GM18519 (cell line): ENCODE measurements at regions not wholly inside any gene's neighbourhood (a gene's known extent, or its start where the extent isn't known, plus 50 kb on each side); places are given as distances from the start of the nearest gene placed in this dataset.
A peak's percentile ranks its signal among the peaks of the same experiment; 100 is the strongest.
"Not testable (repeated sequence)": the region's sequence is repeated elsewhere in the genome, so short reads cannot be mapped to it uniquely, and the experiment has no call there.

Experiments used
- ATAC-seq: cut with Tn5 transposase; IDR thresholded peaks from one replicate; pipeline ENCODE4 v1.9.1; 2021; ENCODE audit warnings: mild to moderate bottlenecking, moderate library complexity; ENCODE audit not compliant: unreplicated experiment, low FRiP score

DNA sequence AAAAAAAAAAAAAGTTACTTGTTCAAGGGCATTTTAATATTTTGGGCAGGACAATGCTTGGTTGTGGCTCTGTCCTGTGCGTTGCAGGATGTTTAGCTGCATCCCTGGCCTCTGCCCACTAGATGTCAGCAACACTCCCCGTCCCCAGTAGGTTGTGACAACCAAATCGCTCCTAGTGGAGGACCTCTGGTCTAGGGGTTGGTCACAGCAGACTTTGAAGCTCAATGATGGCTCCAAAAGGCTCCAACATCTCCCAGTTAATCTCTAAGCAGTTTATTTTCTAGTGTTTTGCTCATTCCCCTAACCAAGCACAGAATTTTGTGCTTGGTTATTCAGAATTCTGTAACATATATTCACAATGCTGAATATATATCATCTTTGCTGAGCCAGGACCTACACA is 67.0 kb downstream of the CHRNA1 start:
- peak; percentile 87 for ATAC-seq

GRCh38 chr2:174694920-174695319 is 69.4 kb downstream of the CHRNA1 start:
- no peak for ATAC-seq

- ATAC-seq: no peak
These were observed 69.9 kb downstream of the CHRNA1 start for GRCh38 chr2:174694196-174694878.

- ATAC-seq: no peak
These were observed 70.9 kb downstream of the CHRNA1 start for GRCh38 chr2:174693344-174693743.

DNA sequence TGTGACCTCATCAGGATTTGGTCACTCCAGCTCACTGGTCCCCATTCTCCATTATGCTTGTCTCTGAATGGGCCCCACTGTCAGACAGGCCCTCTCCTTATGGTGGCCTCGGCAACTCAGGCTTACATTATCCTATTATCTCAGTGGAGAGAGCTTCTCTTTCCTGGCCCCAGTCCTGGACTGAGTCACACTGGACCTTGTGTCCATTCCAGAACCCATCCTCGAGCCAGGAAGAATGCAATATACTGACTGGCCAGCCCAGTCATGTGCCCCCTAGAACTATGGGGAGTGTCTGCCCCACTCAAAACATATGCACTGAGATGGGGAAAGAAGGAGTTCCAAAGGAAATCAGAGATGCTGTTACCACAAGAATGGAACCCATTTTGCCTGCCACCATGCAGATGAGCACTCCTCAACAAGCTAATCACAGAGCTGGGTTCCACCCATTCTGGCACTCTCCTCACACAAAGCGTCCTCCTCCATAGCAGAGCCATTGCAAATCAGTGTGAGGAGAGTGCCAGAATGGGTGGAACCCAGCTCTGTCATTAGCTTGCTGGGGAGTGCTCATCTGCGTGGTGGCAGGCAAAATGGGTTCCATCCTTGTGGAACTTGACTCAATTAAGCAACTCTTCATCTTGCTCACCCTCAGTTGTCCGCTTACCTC is 71.9 kb downstream of the CHRNA1 start:
- no peak for ATAC-seq

- ATAC-seq: no peak
These were observed 73.0 kb downstream of the CHRNA1 start for GRCh38 chr2:174691201-174691779.

DNA sequence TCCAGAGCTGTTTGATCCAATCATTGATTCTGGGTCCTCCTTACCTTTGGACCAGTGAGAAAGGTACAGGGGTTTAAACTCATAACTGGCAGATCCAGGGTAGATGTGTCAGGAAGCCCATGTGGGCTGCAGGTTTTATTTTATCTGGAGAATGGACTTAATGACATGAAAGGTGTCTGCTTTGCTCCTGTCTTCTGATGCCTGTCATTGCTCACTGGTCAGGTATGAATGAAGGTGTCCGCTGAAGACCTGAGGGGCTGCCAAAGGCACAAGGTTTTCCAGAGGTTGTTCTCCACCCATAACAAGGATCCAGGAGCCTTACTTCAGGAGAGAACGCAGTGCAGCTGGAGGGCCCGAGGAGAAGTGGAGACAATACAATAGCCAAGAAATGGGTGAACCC is 74.2 kb downstream of the CHRNA1 start:
- no peak for ATAC-seq

DNA sequence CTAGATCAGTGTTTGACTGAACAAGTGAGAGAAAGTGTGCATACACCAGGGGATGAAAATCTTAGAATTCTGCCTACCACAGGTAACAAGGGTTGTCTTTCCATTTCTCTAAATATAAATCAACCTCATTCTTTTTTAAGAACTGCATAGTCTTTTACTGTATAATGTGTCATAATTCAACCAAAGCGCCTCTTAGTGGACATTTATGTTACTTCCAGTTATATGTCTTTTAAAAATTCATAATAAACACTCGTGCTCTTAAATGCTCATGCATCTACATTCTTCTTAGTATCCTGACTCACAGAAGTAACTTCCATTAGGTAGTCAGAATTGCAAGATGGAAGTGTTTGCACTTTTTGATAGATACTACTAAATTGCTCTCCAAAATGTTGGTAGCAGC is 76.2 kb downstream of the CHRNA1 start:
- ATAC-seq: no peak

GRCh38 chr2:174686430-174686829 is 77.8 kb downstream of the CHRNA1 start:
- no peak for ATAC-seq

DNA sequence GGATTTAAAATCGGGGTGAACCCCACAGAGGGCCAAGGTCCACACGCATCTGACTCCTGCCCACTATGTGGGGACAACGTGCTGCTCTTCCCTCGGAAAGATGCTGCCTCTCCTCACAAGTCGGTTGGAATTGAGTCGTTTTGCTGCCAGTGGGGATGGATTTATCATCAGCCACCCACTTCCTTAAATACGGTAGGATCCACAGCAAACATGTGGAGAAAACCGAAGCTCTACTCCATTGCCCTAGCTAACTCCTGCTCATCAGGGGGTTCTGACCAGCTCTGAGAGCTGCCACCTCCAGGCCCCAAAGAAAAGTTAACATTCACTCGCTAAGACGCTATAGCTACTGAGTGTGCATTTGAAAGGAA is 80.9 kb downstream of the CHRNA1 start:
- peak; percentile 39 for ATAC-seq

DNA sequence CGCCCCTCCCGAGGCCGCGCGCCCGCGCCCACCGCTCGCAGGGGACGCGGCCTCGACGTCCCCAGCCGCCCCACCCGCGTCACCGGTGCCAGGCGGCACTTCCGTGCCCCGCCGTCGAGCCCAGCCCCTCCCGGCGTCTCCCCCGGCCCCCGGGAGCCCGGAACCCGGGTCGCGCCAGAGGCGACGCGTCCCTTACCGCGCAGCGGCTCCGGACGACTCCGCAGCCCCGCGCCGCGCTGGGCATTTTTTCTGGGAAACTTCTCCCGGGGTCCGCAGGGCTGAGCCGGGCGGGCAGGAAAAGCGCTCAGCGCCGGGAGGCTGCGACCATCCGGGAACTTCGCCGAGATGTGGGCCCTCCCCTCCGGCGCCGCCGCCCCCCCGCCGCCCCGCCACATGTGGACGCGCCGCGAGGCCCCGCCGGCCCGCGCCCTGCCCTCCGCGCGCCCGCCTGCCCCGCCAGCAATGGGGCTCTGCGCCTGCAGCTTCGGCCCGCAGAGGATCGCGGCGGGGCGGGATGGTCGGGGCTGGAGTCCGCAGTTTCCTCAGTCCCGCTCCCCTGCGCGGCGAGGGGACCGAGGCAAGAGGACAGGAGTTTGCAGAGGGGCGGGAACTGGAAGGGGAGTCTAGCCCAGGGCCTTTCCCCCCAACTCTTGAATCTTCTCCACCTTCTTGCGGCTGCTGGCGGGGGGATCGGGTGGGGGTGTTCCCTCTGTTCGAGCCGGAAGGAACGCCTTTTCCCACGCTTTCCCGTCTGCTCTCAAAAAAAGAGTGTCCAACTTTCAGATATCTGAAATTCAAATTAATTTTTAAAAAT is 81.5 kb downstream of the CHRNA1 start:
- no peak for ATAC-seq

GRCh38 chr2:174682007-174682577 is 82.2 kb downstream of the CHRNA1 start:
- no peak for ATAC-seq

- no peak for ATAC-seq
These were observed 82.9 kb downstream of the CHRNA1 start for GRCh38 chr2:174681099-174682006.

- no peak for ATAC-seq
These were observed 82.6 kb upstream of the WIPF1 start for GRCh38 chr2:174680221-174680620.

DNA sequence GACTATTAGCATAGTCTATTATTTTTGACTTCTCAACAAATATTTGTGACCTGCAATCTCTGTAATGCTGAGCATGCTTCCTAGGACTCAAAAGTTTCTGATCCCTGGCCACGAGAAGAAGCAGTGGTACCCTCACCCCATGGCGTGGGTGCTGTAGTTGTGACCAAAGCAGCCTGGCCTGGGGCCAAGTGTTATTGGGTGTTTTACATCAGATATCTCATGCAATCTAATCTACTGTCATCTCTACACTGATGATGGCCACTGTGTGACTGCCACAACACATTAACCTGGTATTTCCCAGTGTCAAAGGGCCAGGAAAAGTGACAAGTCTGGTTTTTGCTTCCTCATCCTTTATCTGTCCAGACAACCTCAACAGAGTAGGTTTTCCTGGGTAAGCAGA is 80.8 kb upstream of the WIPF1 start:
- no peak for ATAC-seq

DNA sequence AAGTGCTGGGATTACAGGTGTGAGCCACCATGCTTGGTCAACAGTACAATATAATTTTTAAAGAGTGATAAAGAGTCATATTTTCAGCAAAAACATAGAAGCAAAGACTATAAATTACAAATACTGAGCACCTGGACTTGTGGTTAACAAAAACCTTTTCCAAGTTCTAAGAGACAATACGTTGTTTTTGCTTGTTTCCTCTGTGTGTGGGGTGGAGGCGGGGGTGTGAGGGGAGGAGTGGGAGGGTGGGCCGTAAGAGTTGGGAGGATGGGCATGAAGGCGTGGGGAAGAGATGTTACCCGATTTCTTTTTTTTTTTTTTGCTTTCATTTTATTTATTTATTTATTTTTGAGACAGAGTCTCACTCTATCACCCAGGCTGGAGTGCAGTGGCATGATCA is 78.0 kb upstream of the WIPF1 start:
- ATAC-seq: no peak

- no peak for ATAC-seq
These were observed 76.3 kb upstream of the WIPF1 start for GRCh38 chr2:174673876-174674275.

GRCh38 chr2:174673440-174673839 is 75.8 kb upstream of the WIPF1 start:
- ATAC-seq: no peak

DNA sequence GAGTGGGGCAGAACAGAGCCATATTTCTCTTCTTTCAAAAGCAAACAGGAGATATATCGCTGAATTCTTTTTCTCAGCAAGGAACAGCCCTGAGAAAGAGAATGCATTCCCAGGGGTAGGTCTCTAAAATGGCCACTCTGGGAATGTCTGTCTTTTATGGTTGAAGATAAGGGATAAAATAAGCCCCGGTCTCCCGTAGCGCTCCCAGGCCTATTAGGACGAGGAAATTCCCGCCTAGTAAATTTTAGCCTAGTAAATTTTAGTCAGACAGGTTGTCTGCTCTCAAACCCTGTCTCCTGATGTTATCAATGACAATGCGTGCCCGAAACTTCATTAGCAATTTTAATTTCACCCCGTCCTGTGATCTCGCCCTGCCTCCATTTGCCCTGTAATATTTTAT is 73.9 kb upstream of the WIPF1 start:
- ATAC-seq: not testable (repeated sequence)

GRCh38 chr2:174670446-174670845 is 72.8 kb upstream of the WIPF1 start:
- ATAC-seq: no peak
